GM20000 (cell line): ENCODE measurements at regions not wholly inside any gene's neighbourhood (a gene's known extent, or its start where the extent isn't known, plus 50 kb on each side); places are given as distances from the start of the nearest gene placed in this dataset.

ENCODE experiments used
- DNase-seq: peaks from one replicate; pipeline ENCODE4 v3.0.0; 2012; ENCODE audit warnings: low spot score
- CTCF ChIP-seq: IDR thresholded peaks from 2 replicates; pipeline ENCODE4 v1.5.1; 2012; ENCODE audit warnings: mild to moderate bottlenecking, control low read depth; ENCODE audit errors: extremely low read depth, missing control alignments

- no peak for TF ChIP-seq CTCF
- DNase-seq: no peak
Observed at GRCh38 chr19:27922970-27923369, 1290.0 kb downstream of the UQCRFS1 start.

GRCh38 chr19:27920774-27921173 is 1292.2 kb downstream of the UQCRFS1 start:
- no peak for DNase-seq
- TF ChIP-seq CTCF: no peak

- TF ChIP-seq CTCF: no peak
- DNase-seq: no peak
Observed at GRCh38 chr19:27918818-27919217, 1294.1 kb downstream of the UQCRFS1 start.

GRCh38 chr19:27911122-27911898 is 1301.6 kb downstream of the UQCRFS1 start:
- TF ChIP-seq CTCF: no peak
- no peak for DNase-seq

GRCh38 chr19:27909861-27910260 is 1303.1 kb downstream of the UQCRFS1 start:
- TF ChIP-seq CTCF: no peak
- DNase-seq: no peak

- DNase-seq: no peak
- no peak for TF ChIP-seq CTCF
Observed at GRCh38 chr19:27909185-27909840, 1303.6 kb downstream of the UQCRFS1 start.

- DNase-seq: no peak
- no peak for TF ChIP-seq CTCF
Observed at GRCh38 chr19:27906081-27906480, 1306.9 kb downstream of the UQCRFS1 start.
